Chondrocyte (in vitro differentiated cells): ENCODE measurements at regions not wholly inside any gene's neighbourhood (a gene's known extent, or its start where the extent isn't known, plus 50 kb on each side); places are given as distances from the start of the nearest gene placed in this dataset.

ENCODE experiments used
- DNase-seq: peaks from one replicate; pipeline ENCODE4 v3.0.0; 2021; ENCODE audit warnings: mixed read lengths, low spot score
- H3K27ac Mint-ChIP-seq: one replicate; pipeline ENCODE4 v1.8.0; 2021; ENCODE audit warnings: mild to moderate bottlenecking, moderate library complexity, mixed read lengths; ENCODE audit not compliant: unreplicated experiment
- H3K27me3 Mint-ChIP-seq: 2 replicates; pipeline ENCODE4 v1.8.0; 2021; ENCODE audit warnings: low read depth, mixed read lengths
- H3K36me3 Mint-ChIP-seq: 2 replicates; pipeline ENCODE4 v1.8.0; 2021; ENCODE audit warnings: low read depth, mixed read lengths
- H3K4me1 Mint-ChIP-seq: 2 replicates; pipeline ENCODE4 v1.8.0; 2021; ENCODE audit warnings: low read depth, mild to moderate bottlenecking, mixed read lengths
- H3K4me3 Mint-ChIP-seq: one replicate; pipeline ENCODE4 v1.8.0; 2021; ENCODE audit warnings: mild to moderate bottlenecking, moderate library complexity, mixed read lengths; ENCODE audit not compliant: unreplicated experiment
- H3K9me3 Mint-ChIP-seq: 2 replicates; pipeline ENCODE4 v1.8.0; 2021; ENCODE audit warnings: low read depth, mixed read lengths
- TF ChIP-seq, protein P1 (sequence below): fragments of 200-600 bp; sonication (generic); IDR thresholded peaks from 2 replicates; pipeline ENCODE4 v1.5.0; 2021; ENCODE audit warnings: antibody characterized with exemption, mild to moderate bottlenecking, moderate library complexity

DNA sequence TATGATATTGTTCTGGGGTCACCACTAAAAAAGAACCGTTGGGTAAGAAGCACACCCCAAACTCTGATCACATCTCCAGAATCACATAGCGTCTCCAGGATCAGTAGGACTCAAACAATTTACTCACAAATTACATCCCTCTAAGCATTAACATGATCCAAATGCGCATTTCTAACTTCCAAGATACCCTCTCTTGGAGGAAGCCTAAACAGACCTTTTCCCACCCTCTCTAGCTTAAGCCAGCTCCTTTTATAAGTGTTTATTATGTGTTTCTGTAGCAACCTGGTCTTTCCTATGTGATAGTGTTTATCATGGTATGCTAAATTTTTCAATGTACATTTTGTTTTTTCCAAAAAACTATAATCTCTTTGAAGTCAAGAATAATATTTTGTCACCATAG, 1846.5 kb downstream of the OLFM4 start:
- DNase-seq, result no peak
- H3K27ac Mint-ChIP-seq, result no peak overlapping the region
- TF ChIP-seq, protein P1, sequence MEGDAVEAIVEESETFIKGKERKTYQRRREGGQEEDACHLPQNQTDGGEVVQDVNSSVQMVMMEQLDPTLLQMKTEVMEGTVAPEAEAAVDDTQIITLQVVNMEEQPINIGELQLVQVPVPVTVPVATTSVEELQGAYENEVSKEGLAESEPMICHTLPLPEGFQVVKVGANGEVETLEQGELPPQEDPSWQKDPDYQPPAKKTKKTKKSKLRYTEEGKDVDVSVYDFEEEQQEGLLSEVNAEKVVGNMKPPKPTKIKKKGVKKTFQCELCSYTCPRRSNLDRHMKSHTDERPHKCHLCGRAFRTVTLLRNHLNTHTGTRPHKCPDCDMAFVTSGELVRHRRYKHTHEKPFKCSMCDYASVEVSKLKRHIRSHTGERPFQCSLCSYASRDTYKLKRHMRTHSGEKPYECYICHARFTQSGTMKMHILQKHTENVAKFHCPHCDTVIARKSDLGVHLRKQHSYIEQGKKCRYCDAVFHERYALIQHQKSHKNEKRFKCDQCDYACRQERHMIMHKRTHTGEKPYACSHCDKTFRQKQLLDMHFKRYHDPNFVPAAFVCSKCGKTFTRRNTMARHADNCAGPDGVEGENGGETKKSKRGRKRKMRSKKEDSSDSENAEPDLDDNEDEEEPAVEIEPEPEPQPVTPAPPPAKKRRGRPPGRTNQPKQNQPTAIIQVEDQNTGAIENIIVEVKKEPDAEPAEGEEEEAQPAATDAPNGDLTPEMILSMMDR, result no peak
- no peaks in the 10 kb centered on the region for H3K4me1 Mint-ChIP-seq
- H3K27me3 Mint-ChIP-seq, result no peaks in the 10 kb centered on the region
- H3K4me3 Mint-ChIP-seq, result no peak overlapping the region
- H3K9me3 Mint-ChIP-seq, result peaks cover 2% of the 10 kb centered on the region
- no peaks in the 10 kb centered on the region for H3K36me3 Mint-ChIP-seq

GRCh38 chr13:54879036-54879435, 1850.4 kb downstream of the OLFM4 start:
- H3K4me3 Mint-ChIP-seq, result no peak overlapping the region
- H3K27ac Mint-ChIP-seq, result no peak overlapping the region
- no peaks in the 10 kb centered on the region for H3K36me3 Mint-ChIP-seq
- no peak for DNase-seq
- no peaks in the 10 kb centered on the region for H3K4me1 Mint-ChIP-seq
- no peaks in the 10 kb centered on the region for H3K27me3 Mint-ChIP-seq
- TF ChIP-seq, protein P1, result no peak
- peaks cover 6% of the 10 kb centered on the region for H3K9me3 Mint-ChIP-seq

- no peaks in the 10 kb centered on the region for H3K4me1 Mint-ChIP-seq
- no peaks in the 10 kb centered on the region for H3K27me3 Mint-ChIP-seq
- DNase-seq, result no peak
- TF ChIP-seq, protein P1, result no peak
- H3K27ac Mint-ChIP-seq, result no peak overlapping the region
- peaks cover 6% of the 10 kb centered on the region for H3K9me3 Mint-ChIP-seq
- H3K36me3 Mint-ChIP-seq, result no peaks in the 10 kb centered on the region
- H3K4me3 Mint-ChIP-seq, result no peak overlapping the region
Measured at GRCh38 chr13:54884682-54885081, 1856.1 kb downstream of the OLFM4 start.

DNA sequence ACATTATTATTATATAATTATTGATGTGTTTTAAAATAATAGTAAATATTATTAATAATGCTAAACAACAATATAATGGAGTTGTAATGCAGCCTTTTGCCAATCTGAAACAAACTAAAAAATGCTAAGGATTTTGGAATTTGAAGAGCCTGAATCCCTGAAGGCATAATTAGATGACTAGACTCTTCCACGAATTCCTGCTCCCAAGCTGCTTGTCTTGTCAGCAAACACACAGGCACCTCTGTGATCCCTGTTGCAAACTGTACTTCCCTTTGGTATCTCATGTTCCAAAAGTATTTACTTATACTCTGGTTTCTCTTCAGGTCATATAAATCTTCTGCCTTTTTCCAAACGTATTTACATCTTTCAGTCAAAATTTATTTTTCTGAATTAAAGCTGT, 1862.4 kb downstream of the OLFM4 start:
- Mint-ChIP-seq H3K36me3 (no peaks in the 10 kb centered on the region), H3K27me3 (no peaks in the 10 kb centered on the region), H3K4me1 (no peaks in the 10 kb centered on the region), H3K27ac (no peak overlapping the region), H3K9me3 (no peaks in the 10 kb centered on the region), H3K4me3 (no peak overlapping the region)
- TF ChIP-seq, protein P1, result no peak
- DNase-seq, result no peak

- no peaks in the 10 kb centered on the region for H3K36me3 Mint-ChIP-seq
- no peak for DNase-seq
- no peak overlapping the region for H3K27ac Mint-ChIP-seq
- peaks cover 6% of the 10 kb centered on the region for H3K9me3 Mint-ChIP-seq
- H3K27me3 Mint-ChIP-seq, result no peaks in the 10 kb centered on the region
- H3K4me3 Mint-ChIP-seq, result no peak overlapping the region
- H3K4me1 Mint-ChIP-seq, result no peaks in the 10 kb centered on the region
- TF ChIP-seq, protein P1, result no peak
Measured at GRCh38 chr13:54901316-54901715, 1872.7 kb downstream of the OLFM4 start.
